Activated naive CD8-positive, alpha-beta T cell (primary cell): ENCODE measurements at regions not wholly inside any gene's neighbourhood (a gene's known extent, or its start where the extent isn't known, plus 50 kb on each side); places are given as distances from the start of the nearest gene placed in this dataset.

Source experiments
- H3K27ac Mint-ChIP-seq: one replicate; pipeline ENCODE4 v1.8.0; 2021; ENCODE audit warnings: mixed read lengths
- H3K27me3 Mint-ChIP-seq: one replicate; pipeline ENCODE4 v1.8.0; 2021; ENCODE audit warnings: mixed read lengths
- H3K36me3 Mint-ChIP-seq: one replicate; pipeline ENCODE4 v1.8.0; 2021; ENCODE audit warnings: mixed read lengths
- H3K4me1 Mint-ChIP-seq: one replicate; pipeline ENCODE4 v1.8.0; 2021; ENCODE audit warnings: low read depth, mixed read lengths
- H3K4me3 Mint-ChIP-seq: one replicate; pipeline ENCODE4 v1.8.0; 2021; ENCODE audit warnings: mild to moderate bottlenecking, mixed read lengths
- H3K9me3 Mint-ChIP-seq: one replicate; pipeline ENCODE4 v1.8.0; 2021; ENCODE audit warnings: low read depth, mixed read lengths

DNA sequence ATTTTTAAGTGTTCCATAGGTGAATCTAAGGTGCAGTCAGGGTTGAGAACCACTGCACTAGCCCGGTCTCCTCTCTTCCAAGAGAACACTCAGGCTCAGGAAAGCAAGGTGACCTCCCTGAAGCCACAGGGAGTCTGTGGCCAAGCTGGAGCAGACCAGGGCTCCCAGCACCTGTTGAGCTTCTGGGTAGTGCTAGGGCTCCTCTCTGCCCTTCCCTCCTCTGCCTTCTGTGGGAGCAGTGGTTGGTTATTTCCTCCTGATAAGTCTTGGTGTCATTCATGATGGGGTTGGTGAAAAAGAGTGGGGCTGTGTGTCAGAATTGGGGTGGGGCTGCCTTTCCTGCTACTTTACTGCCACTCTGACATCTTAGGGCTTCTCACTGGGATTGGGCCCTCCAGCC, 163.1 kb upstream of the UMPS start:
- Mint-ChIP-seq H3K9me3 (no peaks in the 10 kb centered on the region), H3K36me3 (no peaks in the 10 kb centered on the region), H3K4me3 (no peak overlapping the region), H3K4me1 (no peaks in the 10 kb centered on the region), H3K27ac (no peak overlapping the region), H3K27me3 (no peaks in the 10 kb centered on the region)

DNA sequence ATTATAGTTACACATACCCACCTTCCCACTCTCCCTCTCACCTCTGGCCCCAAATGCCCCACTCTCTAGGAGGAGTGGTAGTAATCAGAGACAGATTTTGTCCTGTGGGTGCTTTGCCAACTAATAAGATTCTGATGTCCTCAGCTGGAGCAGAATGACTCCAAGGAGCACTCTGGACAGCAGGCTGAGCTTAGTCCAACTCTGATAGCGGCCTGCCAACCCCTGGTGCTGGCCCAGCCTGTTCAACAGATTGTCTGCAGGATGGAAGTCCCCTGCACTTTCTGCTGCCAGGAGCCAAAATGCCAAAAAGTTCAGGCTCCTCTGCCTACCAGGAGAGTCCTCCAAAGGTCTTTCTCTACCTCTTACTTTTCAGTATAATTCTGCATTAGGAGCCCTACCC, 160.5 kb upstream of the UMPS start:
- no peaks in the 10 kb centered on the region for H3K27me3 Mint-ChIP-seq
- H3K27ac Mint-ChIP-seq, result no peak overlapping the region
- H3K4me3 Mint-ChIP-seq, result no peak overlapping the region
- H3K9me3 Mint-ChIP-seq, result no peaks in the 10 kb centered on the region
- no peaks in the 10 kb centered on the region for H3K4me1 Mint-ChIP-seq
- H3K36me3 Mint-ChIP-seq, result no peaks in the 10 kb centered on the region

DNA sequence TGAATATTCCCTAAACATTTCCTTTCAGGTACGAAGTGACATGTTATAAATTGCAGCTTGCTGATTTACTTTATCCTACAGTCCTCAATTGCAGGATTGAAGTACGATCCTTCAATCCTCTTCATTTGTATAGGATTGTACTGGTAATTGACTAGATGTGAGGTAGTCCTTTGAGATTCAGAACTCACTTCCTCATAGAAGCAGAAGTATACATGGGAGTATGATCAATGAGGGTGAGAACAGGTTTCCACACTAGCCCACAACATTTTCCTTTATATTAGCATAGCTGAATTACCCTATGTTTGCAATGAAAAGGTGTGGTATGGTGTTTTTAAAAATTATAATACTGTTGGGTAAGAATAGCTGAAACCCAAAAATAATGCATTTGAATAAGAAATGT, 160.0 kb upstream of the UMPS start:
- Mint-ChIP-seq H3K27me3 (no peaks in the 10 kb centered on the region), H3K27ac (no peak overlapping the region), H3K4me1 (no peaks in the 10 kb centered on the region), H3K4me3 (no peak overlapping the region), H3K9me3 (no peaks in the 10 kb centered on the region), H3K36me3 (no peaks in the 10 kb centered on the region)

DNA sequence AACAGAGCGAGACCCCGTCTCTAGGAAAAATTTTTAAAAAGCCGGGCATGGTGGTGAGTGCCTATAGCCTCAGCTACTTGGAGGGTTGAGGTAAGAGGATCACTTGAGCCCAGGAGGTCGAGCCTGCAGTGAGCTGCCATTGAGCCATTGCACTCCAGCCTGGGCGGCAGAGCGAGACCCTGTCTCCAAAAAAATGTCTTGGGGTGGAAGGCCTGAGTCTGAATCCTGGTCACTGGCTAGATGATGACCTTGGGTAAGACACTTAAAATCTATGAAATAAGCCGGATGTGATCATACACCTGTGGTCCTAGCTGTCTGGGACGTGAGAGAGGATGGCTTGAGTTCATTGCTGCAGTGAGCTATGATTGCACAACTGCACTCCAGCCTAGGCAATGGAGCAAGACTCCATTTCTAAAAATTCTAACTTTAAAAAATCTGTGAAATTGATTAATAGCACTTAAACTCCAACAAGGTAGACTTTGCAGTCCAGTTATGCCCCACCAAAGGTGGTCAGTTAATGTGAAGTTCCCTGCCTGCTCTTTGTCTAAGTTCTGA, 157.3 kb upstream of the UMPS start:
- Mint-ChIP-seq H3K9me3 (no peaks in the 10 kb centered on the region), H3K27me3 (no peaks in the 10 kb centered on the region), H3K4me3 (no peak overlapping the region), H3K36me3 (no peaks in the 10 kb centered on the region), H3K4me1 (no peaks in the 10 kb centered on the region), H3K27ac (no peak overlapping the region)

DNA sequence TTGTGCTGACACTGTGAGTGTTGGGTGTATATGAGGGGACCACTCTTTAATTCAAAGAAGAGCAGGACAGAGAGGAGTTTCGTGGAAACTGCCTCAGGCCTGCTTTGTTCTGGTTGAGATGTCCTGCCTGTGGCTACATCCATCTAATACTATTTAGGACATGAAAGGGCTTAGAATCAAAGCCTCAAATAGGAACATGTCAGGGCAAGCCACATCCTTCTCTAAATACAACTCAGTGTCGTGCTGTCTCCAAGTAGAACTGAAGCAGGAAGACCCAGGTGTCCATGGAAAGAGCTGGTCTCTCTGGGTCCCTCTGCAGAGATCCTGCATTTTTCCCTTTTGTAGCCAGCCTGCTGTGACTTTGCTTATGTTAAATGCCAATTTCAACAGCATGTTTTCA, 156.2 kb upstream of the UMPS start:
- H3K27me3 Mint-ChIP-seq, result peaks cover 2% of the 10 kb centered on the region
- H3K4me1 Mint-ChIP-seq, result no peaks in the 10 kb centered on the region
- H3K36me3 Mint-ChIP-seq, result no peaks in the 10 kb centered on the region
- H3K4me3 Mint-ChIP-seq, result no peak overlapping the region
- no peak overlapping the region for H3K27ac Mint-ChIP-seq
- H3K9me3 Mint-ChIP-seq, result no peaks in the 10 kb centered on the region

DNA sequence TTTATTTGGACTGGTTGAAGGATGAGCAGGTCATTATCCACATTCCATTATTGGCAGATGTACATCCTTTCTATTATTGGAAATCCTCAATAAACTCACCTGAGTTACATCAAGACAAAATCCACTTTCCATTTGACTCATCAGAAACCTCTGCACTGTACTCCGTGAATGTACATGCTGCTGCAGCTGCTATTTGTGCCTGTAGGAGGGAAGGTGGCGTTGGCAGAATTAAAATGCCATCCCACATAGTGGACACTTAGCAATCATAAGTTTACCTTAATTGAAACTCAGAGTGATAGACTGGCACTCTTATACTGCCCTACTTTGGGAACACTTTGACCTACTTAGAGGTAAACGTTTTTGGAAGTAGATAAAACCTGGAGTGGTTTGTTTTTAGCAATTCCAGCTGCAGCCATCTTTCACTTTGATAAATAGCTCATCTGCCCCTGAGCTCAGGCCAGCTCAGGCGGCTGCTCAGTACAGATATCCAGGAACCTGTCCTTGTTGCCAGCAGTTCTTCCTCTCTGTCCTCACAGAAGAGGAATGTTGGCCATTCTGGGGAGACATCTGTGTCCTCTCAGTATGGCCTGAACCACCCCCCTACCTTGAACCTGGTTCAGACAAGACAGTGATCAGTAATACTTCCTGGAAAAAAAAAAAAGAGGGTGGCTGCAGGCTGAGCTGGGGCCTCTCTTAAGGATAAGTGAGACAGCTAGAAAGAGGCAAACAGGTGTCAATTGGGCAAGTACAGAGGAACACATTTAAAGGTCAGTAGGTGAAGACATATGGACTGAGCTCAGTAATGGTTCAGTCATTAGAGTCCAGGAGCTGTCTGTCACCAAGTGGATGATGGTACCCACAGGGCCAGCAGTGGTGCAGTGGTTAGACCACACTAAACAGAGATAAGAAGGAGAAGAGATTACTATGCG, 153.4 kb upstream of the UMPS start:
- Mint-ChIP-seq H3K27me3 (peaks cover 2% of the 10 kb centered on the region), H3K27ac (no peak overlapping the region), H3K4me1 (no peaks in the 10 kb centered on the region), H3K36me3 (no peaks in the 10 kb centered on the region), H3K4me3 (no peak overlapping the region), H3K9me3 (no peaks in the 10 kb centered on the region)

DNA sequence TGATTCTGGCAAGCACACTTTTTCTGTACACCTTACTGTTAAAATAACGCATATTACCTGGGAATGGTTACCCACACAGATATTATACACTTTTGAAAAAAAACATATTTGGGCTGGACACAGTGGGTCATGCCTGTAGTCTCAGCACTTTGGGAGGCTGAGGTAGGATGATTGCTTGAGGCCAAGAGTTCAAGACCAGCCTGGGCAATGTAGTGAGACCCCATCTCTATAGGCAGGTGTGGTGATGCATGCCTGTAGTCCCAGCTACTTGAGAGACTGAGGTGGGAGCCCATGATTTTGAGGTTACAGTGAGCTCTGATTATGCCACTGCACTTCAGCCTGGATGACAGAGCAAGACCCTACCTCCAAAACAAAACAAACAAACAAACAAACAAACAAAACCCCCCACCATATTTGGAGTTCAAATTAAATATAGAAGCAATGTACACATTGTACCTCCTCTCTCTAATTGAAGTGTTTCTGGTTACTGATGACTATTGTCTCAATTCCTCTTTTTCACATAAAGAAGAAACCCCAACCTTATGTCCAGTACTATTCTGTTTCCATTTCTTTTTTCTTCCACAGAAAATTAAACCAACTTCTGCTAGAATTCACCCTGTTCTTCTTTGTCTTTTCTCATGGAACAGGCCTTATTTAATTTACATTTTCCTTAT, 152.6 kb upstream of the UMPS start:
- Mint-ChIP-seq H3K4me1 (no peaks in the 10 kb centered on the region), H3K4me3 (no peak overlapping the region), H3K36me3 (no peaks in the 10 kb centered on the region), H3K27me3 (peaks cover 2% of the 10 kb centered on the region), H3K9me3 (no peaks in the 10 kb centered on the region), H3K27ac (no peak overlapping the region)

DNA sequence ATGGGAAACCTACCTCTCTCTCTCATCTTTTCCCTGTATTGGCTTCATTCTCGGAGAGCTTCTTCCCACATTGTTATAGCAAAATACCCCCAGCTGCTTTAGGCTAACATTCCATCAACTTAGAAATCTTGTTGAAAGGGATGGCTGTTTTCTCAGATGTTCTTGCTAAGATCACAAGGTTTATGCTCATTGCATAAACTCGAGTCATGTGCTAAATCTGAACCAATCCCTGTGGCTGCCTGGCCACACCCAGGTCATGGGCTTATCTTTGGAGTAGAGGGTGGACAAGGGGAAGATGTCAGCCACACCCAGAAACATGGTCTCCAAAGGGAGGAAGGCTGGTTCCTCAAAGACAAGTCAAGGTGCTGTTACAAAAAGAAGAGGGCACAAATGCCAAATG, 150.6 kb upstream of the UMPS start:
- H3K36me3 Mint-ChIP-seq, result no peaks in the 10 kb centered on the region
- no peak overlapping the region for H3K27ac Mint-ChIP-seq
- H3K27me3 Mint-ChIP-seq, result peaks cover 7% of the 10 kb centered on the region
- no peak overlapping the region for H3K4me3 Mint-ChIP-seq
- no peaks in the 10 kb centered on the region for H3K9me3 Mint-ChIP-seq
- H3K4me1 Mint-ChIP-seq, result peaks cover 9% of the 10 kb centered on the region

DNA sequence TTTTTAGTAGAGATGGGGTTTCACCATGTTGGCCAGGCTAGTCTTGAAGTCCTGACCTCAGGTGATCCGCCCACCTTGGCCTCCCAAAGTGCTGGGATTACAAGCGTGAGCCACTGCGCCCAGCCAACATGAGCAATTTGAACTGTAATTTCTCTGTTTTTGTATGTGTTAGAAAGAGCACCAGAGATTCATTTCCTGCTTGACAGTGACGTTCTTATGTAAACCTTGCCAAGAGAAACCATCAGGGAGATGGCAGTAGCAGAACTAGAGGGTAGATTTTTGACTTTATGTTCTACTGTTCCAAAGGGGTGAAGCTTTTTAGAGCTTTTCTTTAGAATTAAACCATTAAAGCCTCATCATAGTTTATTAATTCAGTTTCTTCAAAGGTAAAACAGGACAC, 148.1 kb upstream of the UMPS start:
- Mint-ChIP-seq H3K4me1 (peaks cover 22% of the 10 kb centered on the region), H3K27me3 (peaks cover 7% of the 10 kb centered on the region), H3K4me3 (no peak overlapping the region), H3K36me3 (no peaks in the 10 kb centered on the region), H3K27ac (no peak overlapping the region), H3K9me3 (no peaks in the 10 kb centered on the region)

DNA sequence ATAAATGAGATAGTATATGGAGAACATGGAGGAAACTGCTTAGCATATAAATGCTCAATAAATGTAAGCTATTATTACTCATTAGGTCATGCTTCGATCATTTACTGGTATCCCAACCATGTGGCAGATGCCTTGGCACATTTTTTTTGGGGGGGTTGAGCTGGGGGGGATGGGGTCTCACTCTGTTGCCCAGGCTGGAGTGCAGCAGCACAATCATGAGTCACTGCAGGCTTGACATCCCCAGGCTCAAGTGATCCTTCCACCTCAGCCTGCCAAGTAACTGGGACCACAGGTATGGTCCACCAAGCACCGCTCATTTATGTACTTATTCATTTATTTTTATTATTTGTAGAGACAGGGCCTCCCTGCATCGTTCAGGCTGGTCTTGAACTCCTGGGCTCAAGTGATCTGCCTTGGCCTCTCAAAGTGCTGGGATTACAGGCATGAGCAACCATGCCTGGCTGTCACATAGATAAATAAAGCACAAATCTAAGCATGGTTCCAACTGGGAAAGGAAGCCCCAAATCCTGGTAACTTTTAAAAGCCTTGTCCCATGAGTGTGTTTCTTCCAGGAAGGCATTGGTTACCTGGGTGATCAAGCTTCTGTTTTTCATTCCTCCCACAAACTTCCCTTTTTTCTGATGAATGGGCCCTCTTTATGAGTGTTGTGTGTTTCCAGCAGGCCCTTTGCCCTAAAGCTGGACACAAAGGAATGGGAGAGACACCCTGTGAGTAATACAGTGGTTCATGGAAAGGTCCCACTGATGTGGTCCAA, 147.4 kb upstream of the UMPS start:
- no peaks in the 10 kb centered on the region for H3K9me3 Mint-ChIP-seq
- H3K4me3 Mint-ChIP-seq, result no peak overlapping the region
- peaks cover 7% of the 10 kb centered on the region for H3K27me3 Mint-ChIP-seq
- H3K36me3 Mint-ChIP-seq, result no peaks in the 10 kb centered on the region
- H3K27ac Mint-ChIP-seq, result no peak overlapping the region
- peaks cover 22% of the 10 kb centered on the region for H3K4me1 Mint-ChIP-seq

DNA sequence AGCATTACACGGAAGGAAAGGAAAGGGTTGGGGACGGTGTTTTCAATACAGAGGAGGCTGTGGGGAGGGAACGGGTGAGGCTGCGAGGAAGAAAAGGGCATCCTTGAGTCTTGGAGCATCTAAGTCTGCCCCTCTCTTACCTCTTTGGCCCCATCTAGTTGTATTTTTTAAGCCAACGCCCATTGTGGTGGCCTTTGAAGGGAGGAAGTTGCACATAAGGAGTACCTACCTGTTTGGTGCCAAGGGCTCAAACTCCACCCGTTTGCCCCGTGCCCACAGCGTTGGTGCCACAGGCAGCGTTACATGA, 146.1 kb upstream of the UMPS start:
- no peak overlapping the region for H3K27ac Mint-ChIP-seq
- H3K27me3 Mint-ChIP-seq, result peaks cover 8% of the 10 kb centered on the region
- H3K36me3 Mint-ChIP-seq, result no peaks in the 10 kb centered on the region
- H3K4me1 Mint-ChIP-seq, result peaks cover 27% of the 10 kb centered on the region
- H3K9me3 Mint-ChIP-seq, result no peaks in the 10 kb centered on the region
- peak overlapping the region; percentile 70 for H3K4me3 Mint-ChIP-seq

DNA sequence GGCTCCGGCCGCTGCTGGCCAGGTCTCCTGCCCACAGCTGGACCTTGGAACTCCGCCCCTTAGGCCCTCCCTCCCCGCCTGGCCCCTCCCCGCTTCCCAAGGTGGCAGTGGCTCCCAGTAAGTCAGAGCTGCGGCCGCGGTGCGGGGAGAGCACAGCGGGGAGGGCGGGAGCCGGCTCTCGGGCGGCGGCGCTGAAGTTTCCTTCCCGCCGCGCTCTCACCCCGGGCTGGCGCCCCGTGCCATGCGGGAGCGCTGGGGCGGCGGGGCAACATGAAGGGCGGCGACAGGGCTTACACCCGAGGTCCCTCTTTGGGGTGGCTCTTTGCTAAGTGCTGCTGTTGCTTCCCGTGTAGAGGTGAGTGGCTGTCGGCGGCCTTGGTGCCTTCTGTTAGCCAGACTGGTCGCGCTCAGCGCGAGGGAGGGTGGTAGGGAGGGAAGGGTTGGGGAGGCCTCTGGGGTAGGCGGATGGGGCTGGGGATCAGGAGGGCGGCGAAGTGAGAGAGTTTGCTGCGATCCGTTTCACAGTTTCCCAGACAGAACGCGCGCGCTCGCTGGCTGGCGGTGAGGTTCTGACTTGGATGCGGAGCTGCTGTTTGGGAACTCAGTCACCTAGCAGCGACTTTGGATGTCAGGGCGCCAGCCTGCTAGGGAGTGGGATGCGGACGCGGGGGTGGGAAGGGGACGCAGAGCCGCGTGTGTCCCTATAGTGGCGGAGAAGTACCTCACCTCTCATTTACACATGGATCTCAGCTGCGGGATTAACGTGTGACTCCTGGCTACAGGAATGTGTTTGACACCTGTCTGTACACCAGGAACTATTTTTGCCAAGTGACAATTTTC, 145.5 kb upstream of the UMPS start:
- no peaks in the 10 kb centered on the region for H3K9me3 Mint-ChIP-seq
- H3K27ac Mint-ChIP-seq, result peak overlapping the region; percentile 22
- H3K27me3 Mint-ChIP-seq, result peaks cover 8% of the 10 kb centered on the region
- peak overlapping the region; percentile 86 for H3K4me3 Mint-ChIP-seq
- peaks cover 27% of the 10 kb centered on the region for H3K4me1 Mint-ChIP-seq
- H3K36me3 Mint-ChIP-seq, result no peaks in the 10 kb centered on the region

DNA sequence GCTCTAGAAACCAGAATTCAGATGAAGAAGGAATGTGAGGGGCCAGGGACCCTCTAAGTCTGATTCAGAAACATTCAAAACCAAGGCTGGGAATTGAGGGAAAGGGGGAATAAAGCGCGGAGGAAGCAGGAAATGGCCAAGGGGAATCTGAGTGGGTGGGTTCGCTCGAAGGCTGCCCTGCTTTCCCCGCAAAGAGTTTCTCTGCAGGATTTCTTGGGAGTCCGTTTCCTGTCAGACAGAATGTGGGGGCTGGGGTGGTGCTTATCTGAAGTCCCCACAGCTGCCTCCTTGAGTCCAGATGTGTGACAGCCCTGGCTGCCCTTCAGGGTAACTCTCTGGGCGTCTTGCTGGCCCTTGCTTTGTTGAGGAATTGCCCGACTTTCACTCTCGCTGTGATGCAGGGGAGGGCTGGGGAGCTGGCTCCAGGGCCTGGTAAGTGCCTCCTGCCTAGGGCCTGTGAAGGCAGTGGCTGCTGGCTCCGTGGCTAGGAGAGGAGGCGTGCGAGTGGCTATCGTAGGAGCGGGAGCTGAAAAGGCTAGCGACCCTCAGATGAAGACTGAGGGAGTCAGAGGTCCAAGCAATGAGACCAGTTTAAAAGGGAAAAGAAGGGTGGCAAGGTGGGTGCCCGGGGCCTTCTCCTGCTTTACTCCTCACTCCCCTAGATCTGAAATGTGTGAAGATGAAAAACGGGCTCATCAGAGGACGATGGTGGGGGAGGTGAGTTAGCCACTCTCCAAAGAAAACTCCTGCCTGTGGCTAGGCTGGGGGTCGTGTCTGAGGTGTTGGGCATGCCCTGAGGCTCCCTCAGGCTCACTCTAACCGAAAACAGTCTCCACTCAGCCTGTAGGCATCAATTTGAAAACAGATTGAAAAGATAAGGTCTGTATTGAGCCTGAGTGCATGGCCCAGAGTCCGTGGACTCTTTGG, 143.9 kb upstream of the UMPS start:
- H3K4me1 Mint-ChIP-seq, result peaks cover 31% of the 10 kb centered on the region
- no peaks in the 10 kb centered on the region for H3K36me3 Mint-ChIP-seq
- no peaks in the 10 kb centered on the region for H3K9me3 Mint-ChIP-seq
- peaks cover 11% of the 10 kb centered on the region for H3K27me3 Mint-ChIP-seq
- peak overlapping the region; percentile 86 for H3K4me3 Mint-ChIP-seq
- no peak overlapping the region for H3K27ac Mint-ChIP-seq

DNA sequence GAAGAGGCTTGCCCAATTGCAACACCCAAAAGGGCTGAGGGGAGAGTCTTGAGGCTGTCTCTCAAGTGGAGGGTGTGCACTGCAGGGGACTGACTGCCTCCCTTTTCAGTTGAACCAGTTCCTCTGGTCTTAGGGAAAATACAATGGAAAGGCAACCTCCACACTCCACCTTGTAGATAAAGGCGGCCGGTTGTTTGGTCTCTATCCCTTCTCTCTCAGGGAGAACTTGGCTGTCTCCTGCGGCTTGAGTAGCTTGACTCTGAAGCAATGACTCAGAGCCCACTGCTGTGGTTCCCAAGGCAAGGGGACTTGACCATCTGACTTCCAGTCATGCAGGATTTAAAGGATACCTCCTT, 143.2 kb upstream of the UMPS start:
- peaks cover 31% of the 10 kb centered on the region for H3K4me1 Mint-ChIP-seq
- no peaks in the 10 kb centered on the region for H3K9me3 Mint-ChIP-seq

More for the DNA sequence above, 143.2 kb upstream of the UMPS start:
- H3K27me3 Mint-ChIP-seq, result peaks cover 11% of the 10 kb centered on the region
- no peak overlapping the region for H3K4me3 Mint-ChIP-seq
- no peaks in the 10 kb centered on the region for H3K36me3 Mint-ChIP-seq
- no peak overlapping the region for H3K27ac Mint-ChIP-seq
